HFF-Myc (cell line): ENCODE measurements at regions not wholly inside any gene's neighbourhood (a gene's known extent, or its start where the extent isn't known, plus 50 kb on each side); places are given as distances from the start of the nearest gene placed in this dataset.

Experiments
- DNase-seq: peaks from one replicate; pipeline ENCODE4 v3.0.0-alpha.2; 2011; ENCODE audit warnings: low read depth; ENCODE audit errors: extremely low read depth
- H3K4me3 ChIP-seq: replicated peaks from 2 replicates; pipeline ENCODE4 v1.5.1; 2011; ENCODE audit warnings: low read depth, mild to moderate bottlenecking, control low read depth, low read length
- TF ChIP-seq, protein P1 (sequence below): IDR thresholded peaks from 2 replicates; pipeline ENCODE4 v1.5.1; 2012; ENCODE audit warnings: mild to moderate bottlenecking, low read depth, low read length, control low read depth; ENCODE audit errors: missing control alignments

DNA sequence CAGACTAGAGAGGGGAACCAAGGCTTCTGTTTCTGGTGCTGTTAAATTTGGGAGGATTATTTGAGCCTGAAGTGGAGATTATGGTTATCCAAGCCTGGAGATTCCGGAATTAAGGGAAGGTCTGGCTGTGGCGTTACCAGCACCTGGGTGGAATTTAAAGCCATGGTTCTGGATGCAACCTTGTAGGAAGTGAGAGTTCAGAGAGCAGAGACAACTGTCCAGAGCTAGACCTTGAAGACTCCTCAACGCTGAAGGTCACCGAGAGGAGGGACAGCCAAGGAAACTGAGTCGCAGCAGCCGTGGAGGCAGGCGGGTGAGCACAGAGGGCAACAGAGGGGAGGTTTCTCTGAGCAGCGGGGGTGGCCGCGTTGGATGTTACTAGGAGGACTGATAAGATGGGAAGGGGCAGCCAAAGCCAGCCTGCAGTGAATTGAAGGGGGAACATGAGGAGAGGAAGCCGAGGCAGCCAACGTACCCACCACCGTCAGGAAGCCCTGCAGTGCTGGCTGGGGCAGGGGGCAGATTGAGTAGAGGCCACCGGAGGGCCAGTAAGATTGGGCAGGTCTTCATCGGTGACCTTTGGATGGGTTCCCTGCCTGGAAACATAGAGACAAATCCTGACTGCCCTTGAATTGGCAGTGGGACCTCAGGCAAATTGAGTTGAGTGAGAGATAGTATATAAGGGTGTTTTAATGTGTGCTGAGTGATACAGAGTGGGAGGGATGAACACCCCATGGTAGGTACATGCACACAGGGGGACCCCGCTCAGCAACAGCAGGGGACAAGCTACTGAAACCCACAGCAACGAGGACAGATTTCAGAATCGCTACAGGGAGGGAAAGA is 90.3 kb downstream of the SNX5 start:
- no peak for DNase-seq
- H3K4me3 ChIP-seq, result no peak overlapping the region
- TF ChIP-seq, protein P1, sequence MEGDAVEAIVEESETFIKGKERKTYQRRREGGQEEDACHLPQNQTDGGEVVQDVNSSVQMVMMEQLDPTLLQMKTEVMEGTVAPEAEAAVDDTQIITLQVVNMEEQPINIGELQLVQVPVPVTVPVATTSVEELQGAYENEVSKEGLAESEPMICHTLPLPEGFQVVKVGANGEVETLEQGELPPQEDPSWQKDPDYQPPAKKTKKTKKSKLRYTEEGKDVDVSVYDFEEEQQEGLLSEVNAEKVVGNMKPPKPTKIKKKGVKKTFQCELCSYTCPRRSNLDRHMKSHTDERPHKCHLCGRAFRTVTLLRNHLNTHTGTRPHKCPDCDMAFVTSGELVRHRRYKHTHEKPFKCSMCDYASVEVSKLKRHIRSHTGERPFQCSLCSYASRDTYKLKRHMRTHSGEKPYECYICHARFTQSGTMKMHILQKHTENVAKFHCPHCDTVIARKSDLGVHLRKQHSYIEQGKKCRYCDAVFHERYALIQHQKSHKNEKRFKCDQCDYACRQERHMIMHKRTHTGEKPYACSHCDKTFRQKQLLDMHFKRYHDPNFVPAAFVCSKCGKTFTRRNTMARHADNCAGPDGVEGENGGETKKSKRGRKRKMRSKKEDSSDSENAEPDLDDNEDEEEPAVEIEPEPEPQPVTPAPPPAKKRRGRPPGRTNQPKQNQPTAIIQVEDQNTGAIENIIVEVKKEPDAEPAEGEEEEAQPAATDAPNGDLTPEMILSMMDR, result no peak

DNA sequence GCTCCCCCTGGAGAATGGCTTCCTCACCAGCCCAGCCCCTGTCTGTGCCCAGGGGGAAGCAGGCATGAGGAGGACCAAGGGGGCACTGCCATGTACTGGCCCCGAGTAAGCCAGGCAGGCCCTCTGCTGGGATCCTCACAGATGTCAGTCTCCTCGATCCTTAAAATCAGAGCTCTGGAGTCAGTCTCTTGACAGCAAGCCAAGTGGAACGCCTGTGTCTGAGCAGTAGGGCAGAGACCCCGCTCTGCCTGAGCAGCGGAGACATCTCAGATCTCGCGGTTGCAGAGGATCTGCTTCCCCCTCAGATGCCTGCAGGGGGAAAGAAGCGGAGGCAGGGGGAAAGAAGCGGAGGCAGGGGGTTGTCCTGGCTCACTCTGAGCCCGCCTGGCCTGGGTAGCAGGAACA is 92.6 kb downstream of the SNX5 start:
- TF ChIP-seq, protein P1, result no peak

DNA sequence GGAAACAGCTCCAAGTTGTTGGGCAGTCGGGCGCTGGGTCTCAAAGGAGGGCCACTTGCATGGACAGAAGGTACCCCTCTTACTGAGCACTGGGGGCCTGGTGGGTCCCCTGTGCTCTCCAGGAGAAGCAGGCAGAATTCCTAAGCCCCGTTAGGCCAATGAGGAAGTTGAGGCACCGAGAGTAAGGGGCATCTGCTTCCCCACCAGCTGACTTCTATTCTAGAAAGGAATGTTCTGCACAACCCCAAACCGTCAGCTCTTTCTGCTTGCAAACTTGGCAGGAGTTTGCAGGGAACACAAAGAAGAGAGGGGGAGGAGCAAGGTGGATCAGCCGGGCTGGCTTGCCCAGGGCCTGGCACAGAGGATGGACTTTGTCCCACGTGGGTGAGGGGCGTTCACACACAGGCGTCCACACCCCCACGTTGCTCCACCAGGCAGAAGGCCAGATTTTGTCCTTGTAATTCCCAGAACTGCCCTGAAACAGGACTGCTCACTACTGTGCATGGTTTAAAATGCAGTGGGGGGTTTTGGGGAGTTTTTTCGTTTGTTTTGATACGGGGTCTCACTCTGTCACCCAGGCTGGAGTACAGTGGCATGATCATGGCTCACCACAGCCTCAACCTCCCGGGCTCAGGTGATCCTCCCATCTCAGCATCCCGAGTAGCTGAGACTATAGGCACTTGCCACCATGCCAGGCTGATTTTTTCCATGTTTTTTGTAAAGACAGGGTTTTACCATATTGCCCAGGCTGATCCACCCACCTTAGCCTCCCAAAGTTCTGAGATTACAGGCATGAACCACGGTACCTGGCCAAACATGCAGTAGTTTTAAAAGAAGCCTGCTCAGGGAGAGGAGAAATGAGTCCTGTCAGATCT is 93.3 kb downstream of the SNX5 start:
- TF ChIP-seq, protein P1, result no peak
- DNase-seq, result no peak
- H3K4me3 ChIP-seq, result no peak overlapping the region

More for the DNA sequence above, 92.6 kb downstream of the SNX5 start:
- DNase-seq, result no peak
- no peak overlapping the region for H3K4me3 ChIP-seq

DNA sequence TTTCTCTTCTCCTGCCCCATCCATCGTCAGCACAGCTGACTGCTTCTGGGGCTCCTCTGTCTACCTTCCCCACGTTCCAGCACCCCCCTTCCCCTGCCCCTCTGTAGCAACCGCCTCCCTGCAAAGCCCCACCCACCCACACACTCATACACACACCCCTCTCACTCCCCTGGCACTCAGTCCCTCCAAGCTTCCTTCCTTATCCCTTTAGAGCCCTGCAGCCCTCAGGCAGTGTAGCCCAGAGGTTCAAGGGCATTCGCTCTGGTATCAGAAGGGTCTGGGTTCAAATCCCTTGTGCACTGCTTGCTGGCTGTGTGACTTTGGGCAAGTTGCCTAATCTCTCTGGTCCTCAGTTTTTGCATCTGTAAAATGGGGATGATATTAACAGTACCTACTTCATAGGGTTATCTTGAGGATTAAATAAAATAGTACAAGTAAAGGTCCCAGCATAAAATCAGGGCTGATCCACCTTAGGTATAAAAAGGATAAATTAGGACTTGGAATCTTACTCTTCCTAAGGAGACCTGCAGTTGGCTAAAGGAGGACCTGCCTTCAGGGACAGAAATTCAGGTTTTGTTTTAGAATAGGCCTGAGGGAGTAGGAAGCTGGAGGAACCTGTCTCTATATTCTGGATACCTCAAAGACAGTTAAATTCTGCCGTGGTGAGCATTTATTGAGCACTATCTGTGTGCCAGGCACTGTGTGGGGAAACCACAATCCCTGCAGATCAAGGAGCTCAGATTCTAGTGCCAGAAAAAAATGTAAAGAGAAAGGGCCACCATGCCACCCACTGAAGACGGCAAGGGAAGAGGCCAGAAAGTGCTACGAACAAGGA is 94.1 kb downstream of the SNX5 start:
- TF ChIP-seq, protein P1, result no peak
- no peak for DNase-seq
- H3K4me3 ChIP-seq, result no peak overlapping the region

DNA sequence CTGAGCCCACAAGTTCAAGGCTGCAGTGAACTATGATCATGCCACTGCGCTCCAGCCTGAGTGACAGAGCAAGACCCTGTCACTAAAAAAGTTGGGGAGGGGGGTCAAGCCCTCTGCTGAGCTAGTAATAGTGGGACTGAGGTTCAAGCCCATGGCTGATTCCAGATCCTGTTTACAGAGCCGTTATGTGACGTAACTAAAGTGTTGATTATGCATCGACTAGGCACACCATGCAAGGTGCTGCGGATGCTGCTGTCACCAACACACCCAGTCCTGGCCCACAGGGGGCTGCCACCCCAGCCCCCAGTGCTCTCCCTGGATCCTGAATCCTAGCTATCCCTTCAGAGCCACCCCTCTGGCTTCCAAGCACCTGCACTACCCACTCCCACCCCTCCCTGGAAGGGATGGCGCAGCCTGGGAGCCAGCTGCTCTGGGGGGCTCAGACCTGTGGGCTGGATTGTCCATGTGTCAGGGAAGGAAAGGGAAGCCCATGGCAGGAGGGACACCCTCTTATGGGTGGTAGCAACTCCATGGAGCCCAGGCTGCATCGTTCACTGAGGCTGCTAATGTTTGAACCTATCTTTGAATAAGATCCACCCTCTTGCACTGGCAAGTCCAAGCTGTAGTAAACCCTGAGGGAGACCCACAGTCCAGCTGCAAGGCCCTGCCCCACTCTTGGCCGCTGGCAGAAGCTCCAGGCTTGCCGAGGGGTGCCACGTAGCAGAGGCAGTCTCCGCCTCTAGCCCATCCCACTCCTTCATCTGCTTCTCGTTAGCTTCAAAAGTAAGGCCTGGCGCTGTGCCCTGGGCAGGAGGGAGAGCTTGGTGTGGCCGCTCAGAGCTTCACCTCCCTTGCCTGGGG is 95.0 kb downstream of the SNX5 start:
- H3K4me3 ChIP-seq, result no peak overlapping the region
- peak; percentile 93 for DNase-seq
- TF ChIP-seq, protein P1, result no peak
